IPS DF 19.7 (cell line): ENCODE measurements at regions not wholly inside any gene's neighbourhood (a gene's known extent, or its start where the extent isn't known, plus 50 kb on each side); places are given as distances from the start of the nearest gene placed in this dataset.
"Not testable (repeated sequence)": the region's sequence is repeated elsewhere in the genome, so short reads cannot be mapped to it uniquely, and the experiment has no call there.

Experiments
- DNase-seq: peaks from one replicate; pipeline ENCODE4 v3.0.0-alpha.2; 2013; ENCODE audit warnings: low read depth, low spot score

- no peak for DNase-seq
Measured at GRCh38 chr2:34734042-34734441, 1134.9 kb upstream of the FAM98A start.

- DNase-seq: no peak
Measured at GRCh38 chr2:34731292-34731691, 1132.2 kb upstream of the FAM98A start.

- DNase-seq: no peak
Measured at GRCh38 chr2:34729845-34730244, 1130.7 kb upstream of the FAM98A start.

GRCh38 chr2:34724107-34724506, 1125.0 kb upstream of the FAM98A start:
- DNase-seq: no peak

GRCh38 chr2:34723683-34724082, 1124.6 kb upstream of the FAM98A start:
- DNase-seq: no peak

- no peak for DNase-seq
Measured at GRCh38 chr2:34719206-34719605, 1120.1 kb upstream of the FAM98A start.

- DNase-seq: no peak
Measured at GRCh38 chr2:34705551-34706247, 1106.6 kb upstream of the FAM98A start.

- no peak for DNase-seq
Measured at GRCh38 chr2:34703292-34703691, 1104.2 kb upstream of the FAM98A start.

- not testable (repeated sequence) for DNase-seq
Measured at GRCh38 chr2:34702391-34702790, 1103.3 kb upstream of the FAM98A start.

- DNase-seq: not testable (repeated sequence)
Measured at GRCh38 chr2:34677591-34677990, 1078.5 kb upstream of the FAM98A start.

- not testable (repeated sequence) for DNase-seq
Measured at GRCh38 chr2:34677119-34677531, 1078.0 kb upstream of the FAM98A start.

GRCh38 chr2:34670482-34670881, 1071.4 kb upstream of the FAM98A start:
- no peak for DNase-seq

GRCh38 chr2:34666821-34667220, 1067.7 kb upstream of the FAM98A start:
- DNase-seq: no peak

- no peak for DNase-seq
Measured at GRCh38 chr2:34664266-34664665, 1065.2 kb upstream of the FAM98A start.

GRCh38 chr2:34663314-34663713, 1064.2 kb upstream of the FAM98A start:
- no peak for DNase-seq

GRCh38 chr2:34660741-34661140, 1061.6 kb upstream of the FAM98A start:
- DNase-seq: no peak

GRCh38 chr2:34656632-34657031, 1057.5 kb upstream of the FAM98A start:
- DNase-seq: no peak

GRCh38 chr2:34652636-34653035, 1053.5 kb upstream of the FAM98A start:
- no peak for DNase-seq

GRCh38 chr2:34646901-34647300, 1047.8 kb upstream of the FAM98A start:
- no peak for DNase-seq

GRCh38 chr2:34632327-34632726, 1033.2 kb upstream of the FAM98A start:
- DNase-seq: no peak

- DNase-seq: no peak
Measured at GRCh38 chr2:34627003-34627402, 1027.9 kb upstream of the FAM98A start.

GRCh38 chr2:34604164-34604563, 1005.1 kb upstream of the FAM98A start:
- no peak for DNase-seq

GRCh38 chr2:34602262-34602661, 1003.2 kb upstream of the FAM98A start:
- DNase-seq: no peak

- no peak for DNase-seq
Measured at GRCh38 chr2:34601561-34601960, 1002.5 kb upstream of the FAM98A start.
